Endothelial cell (in vitro differentiated cells): ENCODE measurements at regions not wholly inside any gene's neighbourhood (a gene's known extent, or its start where the extent isn't known, plus 50 kb on each side); places are given as distances from the start of the nearest gene placed in this dataset.

ENCODE experiments used
- DNase-seq: peaks from one replicate; pipeline ENCODE4 v3.0.0; 2021; ENCODE audit warnings: low spot score
- H3K27ac Mint-ChIP-seq: one replicate; pipeline ENCODE4 v1.8.0; 2021; ENCODE audit warnings: mixed read lengths, inconsistent platforms; ENCODE audit not compliant: unreplicated experiment
- H3K27me3 Mint-ChIP-seq: one replicate; pipeline ENCODE4 v1.8.0; 2021; ENCODE audit warnings: mild to moderate bottlenecking, moderate library complexity, mixed read lengths, inconsistent platforms; ENCODE audit not compliant: unreplicated experiment
- H3K36me3 Mint-ChIP-seq: one replicate; pipeline ENCODE4 v1.8.0; 2021; ENCODE audit warnings: mild to moderate bottlenecking, low read depth, mixed read lengths, inconsistent platforms; ENCODE audit not compliant: unreplicated experiment
- H3K4me1 Mint-ChIP-seq: one replicate; pipeline ENCODE4 v1.8.0; 2021; ENCODE audit warnings: mild to moderate bottlenecking, mixed read lengths, inconsistent platforms; ENCODE audit not compliant: unreplicated experiment
- H3K4me3 Mint-ChIP-seq: one replicate; pipeline ENCODE4 v1.8.0; 2021; ENCODE audit warnings: mild to moderate bottlenecking, mixed read lengths, inconsistent platforms; ENCODE audit not compliant: unreplicated experiment
- H3K9me3 Mint-ChIP-seq: one replicate; pipeline ENCODE4 v1.8.0; 2021; ENCODE audit warnings: mixed read lengths, inconsistent platforms; ENCODE audit not compliant: unreplicated experiment
- TF ChIP-seq, protein P1 (sequence below): fragments of 200-600 bp; sonication (generic); IDR thresholded peaks from one replicate; pipeline ENCODE4 v1.5.0; 2021; ENCODE audit warnings: antibody characterized with exemption; ENCODE audit not compliant: unreplicated experiment

DNA sequence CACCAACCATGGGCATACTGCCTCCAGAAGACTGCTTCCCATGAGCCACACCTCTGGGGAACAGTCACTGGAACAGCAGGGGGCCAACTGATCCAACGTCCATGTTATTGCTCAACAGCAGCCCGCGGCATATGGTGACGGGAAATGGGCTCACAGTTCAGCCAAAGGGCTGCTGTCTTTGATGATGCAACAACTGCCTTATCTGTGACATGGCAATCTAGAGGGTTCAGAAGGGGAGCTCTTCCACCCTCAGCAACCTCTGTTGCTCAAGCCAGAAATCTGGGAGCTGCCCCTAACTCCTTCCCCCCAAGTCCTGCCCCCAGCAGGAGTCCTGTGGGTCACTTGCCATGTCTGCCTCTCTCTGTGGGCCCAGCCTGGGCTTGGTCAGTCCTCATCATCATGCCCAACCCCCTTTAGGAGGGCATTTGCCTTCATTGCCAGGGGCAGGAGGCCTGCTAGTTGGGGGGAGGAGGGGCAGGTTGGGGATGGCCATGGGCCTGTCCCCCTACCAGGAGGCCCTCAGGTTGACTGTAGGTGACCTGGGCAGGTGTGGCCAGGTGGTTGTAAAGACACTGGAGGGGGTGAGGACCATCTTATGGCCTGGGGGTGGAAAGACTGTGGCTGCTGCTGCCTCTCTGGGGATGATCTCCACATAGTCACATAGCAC lies 212.9 kb downstream of the CYP26B1 start:
- H3K9me3 Mint-ChIP-seq = no peaks in the 10 kb centered on the region
- no peak overlapping the region for H3K27ac Mint-ChIP-seq
- H3K4me3 Mint-ChIP-seq = no peak overlapping the region
- peaks cover 3% of the 10 kb centered on the region for H3K27me3 Mint-ChIP-seq
- H3K36me3 Mint-ChIP-seq = no peaks in the 10 kb centered on the region
- TF ChIP-seq, protein P1, sequence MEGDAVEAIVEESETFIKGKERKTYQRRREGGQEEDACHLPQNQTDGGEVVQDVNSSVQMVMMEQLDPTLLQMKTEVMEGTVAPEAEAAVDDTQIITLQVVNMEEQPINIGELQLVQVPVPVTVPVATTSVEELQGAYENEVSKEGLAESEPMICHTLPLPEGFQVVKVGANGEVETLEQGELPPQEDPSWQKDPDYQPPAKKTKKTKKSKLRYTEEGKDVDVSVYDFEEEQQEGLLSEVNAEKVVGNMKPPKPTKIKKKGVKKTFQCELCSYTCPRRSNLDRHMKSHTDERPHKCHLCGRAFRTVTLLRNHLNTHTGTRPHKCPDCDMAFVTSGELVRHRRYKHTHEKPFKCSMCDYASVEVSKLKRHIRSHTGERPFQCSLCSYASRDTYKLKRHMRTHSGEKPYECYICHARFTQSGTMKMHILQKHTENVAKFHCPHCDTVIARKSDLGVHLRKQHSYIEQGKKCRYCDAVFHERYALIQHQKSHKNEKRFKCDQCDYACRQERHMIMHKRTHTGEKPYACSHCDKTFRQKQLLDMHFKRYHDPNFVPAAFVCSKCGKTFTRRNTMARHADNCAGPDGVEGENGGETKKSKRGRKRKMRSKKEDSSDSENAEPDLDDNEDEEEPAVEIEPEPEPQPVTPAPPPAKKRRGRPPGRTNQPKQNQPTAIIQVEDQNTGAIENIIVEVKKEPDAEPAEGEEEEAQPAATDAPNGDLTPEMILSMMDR = no peak
- peaks cover 8% of the 10 kb centered on the region for H3K4me1 Mint-ChIP-seq
- DNase-seq = no peak

- H3K4me3 Mint-ChIP-seq = no peak overlapping the region
- H3K36me3 Mint-ChIP-seq = no peaks in the 10 kb centered on the region
- no peaks in the 10 kb centered on the region for H3K9me3 Mint-ChIP-seq
- DNase-seq = no peak
- TF ChIP-seq, protein P1 = no peak
- peaks cover 8% of the 10 kb centered on the region for H3K4me1 Mint-ChIP-seq
- peaks cover 3% of the 10 kb centered on the region for H3K27me3 Mint-ChIP-seq
- no peak overlapping the region for H3K27ac Mint-ChIP-seq
Measured at GRCh38 chr2:71934320-71934593, 213.4 kb downstream of the CYP26B1 start.

- H3K27me3 Mint-ChIP-seq = peaks cover 2% of the 10 kb centered on the region
- H3K4me1 Mint-ChIP-seq = peaks cover 8% of the 10 kb centered on the region
- DNase-seq = no peak
- no peaks in the 10 kb centered on the region for H3K9me3 Mint-ChIP-seq
- H3K36me3 Mint-ChIP-seq = no peaks in the 10 kb centered on the region
- H3K4me3 Mint-ChIP-seq = no peak overlapping the region
- H3K27ac Mint-ChIP-seq = no peak overlapping the region
- TF ChIP-seq, protein P1 = no peak
Measured at GRCh38 chr2:71933467-71934319, 214.0 kb downstream of the CYP26B1 start.

DNA sequence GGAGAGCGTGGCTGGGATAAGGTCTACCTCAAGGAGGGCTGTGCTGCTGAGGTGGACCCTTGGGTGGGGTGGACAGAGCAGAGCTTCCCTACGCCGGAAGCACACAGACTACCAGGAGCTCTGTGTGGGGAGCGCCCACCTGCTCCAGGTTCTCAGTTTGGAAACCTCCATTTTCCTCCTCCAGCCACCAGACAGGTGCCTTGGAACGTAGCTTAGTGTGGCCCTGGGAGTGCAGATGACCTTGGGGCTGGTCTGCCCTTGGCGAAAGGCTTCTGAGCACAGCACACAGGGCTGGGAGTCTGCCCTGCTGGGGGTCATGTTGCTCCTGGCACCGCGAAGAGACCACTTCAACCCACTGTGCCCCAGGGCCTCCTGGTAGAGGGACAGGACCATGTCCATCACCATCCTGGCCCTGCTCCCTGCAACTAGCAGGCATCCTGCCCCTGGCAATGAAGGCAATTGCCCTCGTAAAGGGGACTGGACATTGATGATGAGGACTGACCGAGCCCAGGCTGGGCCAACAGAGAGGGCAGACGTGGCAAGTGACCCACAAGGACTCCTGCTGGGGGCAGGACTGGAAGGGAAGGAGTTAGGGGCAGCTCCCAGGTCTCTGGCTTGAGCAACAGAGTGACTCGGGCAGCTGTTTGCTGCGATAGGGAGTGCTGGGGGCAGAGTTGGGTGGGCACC lies 214.7 kb downstream of the CYP26B1 start:
- no peaks in the 10 kb centered on the region for H3K9me3 Mint-ChIP-seq
- no peak for DNase-seq
- peaks cover 2% of the 10 kb centered on the region for H3K27me3 Mint-ChIP-seq
- no peak overlapping the region for H3K4me3 Mint-ChIP-seq
- peaks cover 8% of the 10 kb centered on the region for H3K4me1 Mint-ChIP-seq
- TF ChIP-seq, protein P1 = no peak
- H3K36me3 Mint-ChIP-seq = no peaks in the 10 kb centered on the region
- no peak overlapping the region for H3K27ac Mint-ChIP-seq
